NCI-H345 treated with DMSO at 0.1 percent for 48 hours (cell line): ENCODE measurements at regions not wholly inside any gene's neighbourhood (a gene's known extent, or its start where the extent isn't known, plus 50 kb on each side); places are given as distances from the start of the nearest gene placed in this dataset.

Experiments used
- DNase-seq: peaks from one replicate; lab custom pipeline; 2025; ENCODE audit not compliant: unreplicated experiment; lab: John Stamatoyannopoulos, UW

DNA sequence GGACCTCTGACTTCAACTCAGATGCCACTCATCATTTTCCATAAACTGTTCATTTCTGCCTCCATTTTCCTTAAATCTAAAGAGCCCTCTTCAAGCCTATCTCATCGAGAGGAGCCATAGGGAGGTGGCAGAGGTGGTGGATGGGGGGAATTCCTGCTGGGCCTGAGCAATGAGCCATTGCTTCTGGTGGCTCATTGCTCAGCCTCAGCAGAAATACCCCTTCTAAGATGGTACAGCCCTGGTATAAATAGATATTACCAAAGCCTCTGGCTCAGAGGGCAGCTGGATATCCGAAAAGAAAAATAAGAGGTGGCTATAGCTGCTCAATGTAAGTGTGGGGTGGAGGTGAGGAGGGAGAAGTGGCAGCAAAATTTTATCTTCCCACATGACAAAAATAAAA is 313.5 kb downstream of the CAAP1 start:
- no peak for DNase-seq

DNA sequence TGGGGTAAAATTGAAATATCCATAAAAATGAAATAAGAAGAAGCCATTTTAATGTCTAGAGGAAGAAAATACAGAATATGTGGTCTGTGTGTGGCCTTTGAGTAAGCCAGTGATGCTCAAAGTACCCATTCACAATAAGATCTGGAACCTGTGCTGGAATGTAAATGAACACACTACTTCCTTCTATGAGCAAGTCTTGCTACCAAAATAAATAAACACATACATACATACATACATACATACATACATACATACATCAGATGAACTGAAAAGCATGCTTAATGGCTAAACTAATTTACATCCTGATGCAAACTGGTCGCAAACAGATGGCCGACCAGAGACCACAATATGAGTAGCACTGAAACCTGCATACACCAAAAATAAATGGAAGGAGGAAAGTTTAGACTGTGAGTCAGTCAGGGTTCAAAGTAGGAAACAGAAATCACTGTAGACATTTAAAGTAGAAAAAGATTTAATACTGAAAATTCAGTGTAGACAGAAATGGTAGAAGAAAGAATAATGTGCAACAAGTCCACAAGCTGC is 317.6 kb downstream of the CAAP1 start:
- no peak for DNase-seq

- DNase-seq, result no peak
These were observed 318.3 kb downstream of the CAAP1 start for GRCh38 chr9:26574256-26574655.

DNA sequence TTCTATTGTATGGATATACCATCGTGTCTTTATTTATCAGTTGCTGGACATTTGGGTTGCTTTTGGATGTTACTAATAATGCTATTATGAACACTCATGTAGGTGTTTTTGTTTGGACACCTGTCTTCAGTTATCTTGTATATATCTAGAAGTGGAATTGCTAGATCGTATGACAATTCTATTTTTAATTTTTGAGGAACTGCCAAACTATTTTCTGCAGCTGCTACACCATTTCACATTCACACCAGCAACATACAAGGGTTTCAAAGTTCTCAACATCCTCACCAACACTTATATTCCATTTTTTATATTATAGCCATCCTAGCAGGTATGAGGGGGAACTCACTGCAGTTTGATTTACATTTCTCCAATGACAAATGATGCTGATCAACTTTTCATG is 324.6 kb downstream of the CAAP1 start:
- DNase-seq, result no peak

DNA sequence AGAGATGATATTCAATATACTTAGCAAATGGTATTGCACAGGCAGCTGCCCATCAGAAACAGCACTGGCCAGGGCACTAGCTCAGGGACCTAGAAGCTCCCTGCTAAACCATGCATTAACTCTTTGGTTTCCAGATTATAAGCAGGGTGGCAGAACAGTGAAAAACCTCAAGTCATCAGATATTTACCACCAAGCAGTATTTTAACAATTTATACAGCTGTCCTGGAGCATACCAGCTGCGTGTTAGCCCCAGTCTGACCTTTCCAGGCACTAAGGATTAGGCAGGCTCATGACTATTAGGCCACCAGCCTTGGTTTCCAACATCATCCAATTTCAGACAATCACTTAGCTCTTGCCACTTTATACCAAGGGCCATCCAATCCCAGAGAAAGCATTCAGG is 326.5 kb downstream of the CAAP1 start:
- no peak for DNase-seq

GRCh38 chr9:26565118-26565517 is 327.5 kb downstream of the CAAP1 start:
- DNase-seq, result no peak

DNA sequence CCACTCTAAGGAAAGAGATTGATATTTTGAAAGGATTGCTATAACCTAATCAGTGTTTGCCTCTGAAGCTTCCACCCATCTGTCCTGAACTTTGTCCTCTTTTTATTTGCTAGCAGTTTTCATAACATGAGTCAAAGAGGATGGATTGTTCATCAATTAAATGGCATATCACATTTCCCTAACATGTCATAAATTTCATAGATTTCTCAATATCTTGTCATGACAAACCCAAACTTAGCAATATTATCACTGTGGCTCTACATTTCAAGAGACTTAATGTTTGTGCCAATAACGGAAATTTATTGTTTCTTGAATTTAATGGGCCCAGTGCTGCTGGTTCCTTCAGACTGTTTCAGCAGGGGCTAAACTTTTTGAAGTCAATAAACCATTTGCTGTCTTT is 330.3 kb downstream of the CAAP1 start:
- DNase-seq, result no peak

DNA sequence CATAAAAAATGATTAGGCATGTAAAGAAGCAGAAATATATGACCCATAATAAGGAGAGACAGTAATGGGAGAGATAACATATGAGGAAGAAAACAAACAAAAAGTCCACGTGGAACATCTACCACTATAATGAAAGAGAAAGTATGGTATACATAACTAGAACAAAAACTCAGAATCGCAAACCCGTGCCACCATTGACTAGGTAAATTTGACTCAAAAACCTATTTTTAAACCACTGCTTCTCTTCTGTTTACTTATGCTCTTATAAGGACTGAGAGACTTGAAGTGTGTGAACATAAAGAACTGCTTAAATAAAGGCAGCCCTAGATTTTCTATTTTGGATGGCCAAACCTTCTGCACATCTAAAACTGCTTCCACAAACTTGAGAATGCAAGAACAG is 330.7 kb downstream of the CAAP1 start:
- no peak for DNase-seq

- no peak for DNase-seq
These were observed 333.1 kb downstream of the CAAP1 start for GRCh38 chr9:26559506-26559905.

DNA sequence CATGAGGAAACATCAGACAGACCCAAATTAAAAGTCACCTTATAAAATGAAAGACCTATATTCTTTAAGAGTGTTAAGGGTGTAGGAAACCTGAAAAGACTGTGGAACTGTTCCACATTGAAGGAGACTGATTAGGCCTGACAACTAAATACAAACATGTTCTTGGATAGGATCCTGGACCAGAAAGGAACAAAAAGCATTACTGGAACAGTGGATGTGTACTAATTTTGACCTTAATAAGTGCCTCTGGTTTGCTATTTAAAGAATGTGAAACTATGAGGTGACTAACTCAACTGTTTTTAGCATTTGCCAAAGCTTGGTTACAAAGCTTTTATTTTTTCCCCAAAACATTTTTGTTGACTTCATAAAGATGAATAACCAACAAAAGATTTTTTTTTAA is 340.6 kb downstream of the CAAP1 start:
- DNase-seq, result no peak

DNA sequence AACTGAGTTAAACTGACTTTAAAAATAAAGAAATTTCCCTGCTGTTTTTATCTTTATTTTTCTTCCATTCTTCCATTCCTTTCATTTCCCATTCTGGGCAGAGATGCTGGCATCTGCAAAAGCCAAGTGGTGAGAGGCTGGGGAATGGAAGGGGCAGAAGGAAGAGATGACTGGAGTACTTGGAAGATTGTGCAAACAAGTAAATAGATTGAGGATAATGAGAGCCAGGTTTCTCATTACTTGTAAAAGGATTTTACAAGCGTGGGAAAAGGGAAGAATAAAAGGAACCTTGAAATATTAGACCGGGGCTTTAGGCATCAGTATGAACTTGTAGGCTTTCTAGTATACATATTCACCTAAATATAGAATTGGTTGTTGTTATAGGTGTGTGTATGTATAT is 341.2 kb downstream of the CAAP1 start:
- DNase-seq, result no peak

GRCh38 chr9:26548781-26549290 is 343.8 kb downstream of the CAAP1 start:
- no peak for DNase-seq

DNA sequence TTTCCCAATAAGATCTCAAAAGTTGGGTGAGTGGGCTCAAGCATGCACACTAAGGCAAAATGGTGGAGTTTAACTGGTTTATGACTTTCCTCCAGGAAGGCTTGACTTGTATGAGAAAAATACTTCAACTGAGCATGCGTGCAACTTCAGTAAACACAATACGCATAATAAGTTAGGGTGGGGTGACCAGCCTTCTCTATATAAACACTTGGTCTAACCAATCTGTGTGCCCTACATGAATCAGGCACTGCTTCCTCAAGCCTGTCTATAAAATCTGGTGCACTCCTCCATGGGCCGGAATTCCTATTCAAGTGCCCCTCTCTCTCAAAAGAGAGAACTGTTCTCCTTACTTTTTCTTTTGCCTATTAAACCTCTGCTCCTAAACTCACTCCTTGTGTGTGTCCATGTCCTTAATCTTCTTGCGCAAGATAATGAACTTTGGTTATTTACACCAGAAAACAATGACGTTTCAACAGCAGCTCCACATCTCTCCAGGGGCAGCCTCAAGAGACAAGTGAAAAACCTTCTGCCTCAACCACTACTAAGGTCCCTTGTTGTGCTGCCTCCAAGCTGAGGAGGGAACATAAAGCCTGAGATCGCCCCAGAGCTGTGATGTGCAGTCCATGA is 352.6 kb downstream of the CAAP1 start:
- no peak for DNase-seq

- no peak for DNase-seq
These were observed 355.4 kb downstream of the CAAP1 start for GRCh38 chr9:26537211-26537610.

- DNase-seq, result no peak
These were observed 357.5 kb downstream of the CAAP1 start for GRCh38 chr9:26535151-26535550.

- no peak for DNase-seq
These were observed 361.8 kb downstream of the CAAP1 start for GRCh38 chr9:26530841-26531240.

GRCh38 chr9:26527931-26528330 is 364.7 kb downstream of the CAAP1 start:
- no peak for DNase-seq

DNA sequence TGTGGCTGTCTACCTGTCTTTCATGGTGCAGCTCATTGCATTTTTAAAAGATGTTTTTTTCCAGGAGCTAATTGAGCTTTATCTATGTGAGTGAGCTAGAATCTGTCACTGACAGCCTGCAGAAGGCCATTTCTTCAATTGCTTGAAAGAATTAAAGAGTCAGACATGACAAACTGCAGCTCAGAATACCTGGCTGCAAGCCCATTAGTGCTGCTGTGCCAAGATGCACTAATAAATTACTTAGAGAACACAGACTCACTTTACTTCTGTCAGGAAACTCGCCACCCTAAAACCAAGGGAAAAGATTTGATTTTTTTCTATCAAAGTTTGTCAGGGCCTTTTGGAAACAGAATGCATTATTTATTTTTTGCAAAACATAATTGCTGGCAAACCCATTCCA is 368.3 kb downstream of the CAAP1 start:
- no peak for DNase-seq

DNA sequence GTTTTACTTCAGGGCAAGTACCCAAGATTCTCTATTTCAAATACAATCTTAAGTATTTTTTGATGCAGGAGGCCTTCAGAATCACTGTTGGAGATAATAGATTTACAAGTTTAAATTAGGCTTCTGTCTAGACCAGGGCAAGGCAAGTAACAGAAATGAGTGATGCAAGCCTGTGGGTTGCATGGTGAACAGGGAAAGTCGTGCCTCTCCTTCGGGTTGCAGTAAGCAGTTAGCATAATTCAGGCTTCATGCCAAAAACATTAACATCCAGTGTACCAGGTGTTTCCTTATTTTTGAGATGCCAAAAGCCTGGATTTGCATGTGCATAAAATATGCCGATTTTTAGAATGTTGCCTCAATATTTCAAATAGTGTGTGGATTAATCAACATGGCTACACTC is 369.0 kb downstream of the CAAP1 start:
- DNase-seq, result no peak

DNA sequence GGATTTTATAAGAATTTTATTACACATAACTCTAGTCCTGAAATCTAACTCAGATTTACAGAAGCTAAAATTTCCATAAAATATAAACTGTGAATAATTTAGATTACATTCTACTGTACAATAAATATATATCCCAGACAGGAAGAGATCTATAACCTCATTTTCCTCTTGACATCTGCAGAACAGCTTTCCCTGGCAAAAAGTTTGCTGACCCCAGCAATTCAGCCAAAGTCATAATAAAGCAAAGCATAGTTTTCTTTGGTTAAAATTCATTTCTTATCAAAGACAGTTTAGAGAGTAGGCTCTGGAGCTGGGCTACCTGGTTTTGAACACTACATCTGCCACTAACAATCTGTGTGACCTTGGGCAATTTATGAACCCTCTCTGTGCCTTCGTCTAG is 372.5 kb downstream of the CAAP1 start:
- DNase-seq, result no peak

- DNase-seq, result no peak
These were observed 375.7 kb downstream of the CAAP1 start for GRCh38 chr9:26516773-26517343.

DNA sequence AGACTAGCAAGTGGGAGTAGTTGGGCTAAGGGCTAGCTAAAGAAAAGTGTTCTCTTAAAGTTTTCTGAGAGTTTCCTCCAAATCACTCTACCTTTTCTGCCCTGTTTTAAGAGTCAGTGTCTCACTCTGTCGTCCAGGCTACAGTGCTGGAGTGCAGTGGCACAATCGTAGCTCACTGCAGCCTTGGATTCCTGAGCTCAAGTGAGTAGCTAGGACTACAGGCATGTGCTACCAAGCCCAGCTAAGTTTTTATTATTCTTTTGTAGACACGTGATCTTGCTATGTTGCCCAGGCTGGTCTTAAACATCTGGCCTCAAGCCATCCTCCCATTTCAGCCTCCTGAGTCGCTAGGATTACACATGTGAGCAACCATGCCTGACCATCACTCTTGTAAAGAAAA is 378.9 kb downstream of the CAAP1 start:
- DNase-seq, result no peak

DNA sequence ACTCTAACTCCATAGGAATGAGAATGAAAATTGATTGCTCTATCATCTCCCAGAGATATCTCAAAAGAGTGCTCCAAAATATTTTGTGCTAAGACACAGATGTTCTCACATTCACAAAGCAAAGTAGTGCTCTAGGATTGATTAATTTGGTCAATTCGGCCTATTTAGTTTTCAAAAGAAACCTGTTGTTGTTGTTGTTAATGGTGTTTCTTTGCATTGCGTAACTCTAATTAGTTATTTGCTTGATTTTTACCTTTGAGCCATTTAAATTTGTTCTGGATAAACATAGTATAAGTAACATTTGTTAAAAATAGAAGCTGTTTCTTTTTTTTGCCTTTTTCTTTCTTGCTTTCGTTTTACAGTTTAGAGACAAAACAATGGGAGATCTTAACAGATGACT is 382.5 kb downstream of the CAAP1 start:
- no peak for DNase-seq
